Activated CD4-positive, alpha-beta T cell treated with anti-CD3 and anti-CD28 coated beads, Interleukin-2, amount 10 ng/mL, durations not matched to agents 24 days and 14 days (primary cell): ENCODE measurements at regions not wholly inside any gene's neighbourhood (a gene's known extent, or its start where the extent isn't known, plus 50 kb on each side); places are given as distances from the start of the nearest gene placed in this dataset.
"Not testable (repeated sequence)": the region's sequence is repeated elsewhere in the genome, so short reads cannot be mapped to it uniquely, and the experiment has no call there.

ENCODE experiments used
- DNase-seq: peaks from one replicate; pipeline ENCODE4 v3.0.0; 2022
- H3K27ac Mint-ChIP-seq: one replicate; pipeline ENCODE4 v1.8.0; 2022; ENCODE audit warnings: mild to moderate bottlenecking, mixed read lengths
- H3K27me3 Mint-ChIP-seq: one replicate; pipeline ENCODE4 v1.8.0; 2022; ENCODE audit warnings: mixed read lengths
- H3K36me3 Mint-ChIP-seq: one replicate; pipeline ENCODE4 v1.8.0; 2022; ENCODE audit warnings: low read depth, mild to moderate bottlenecking, mixed read lengths
- H3K4me1 Mint-ChIP-seq: one replicate; pipeline ENCODE4 v1.8.0; 2021; ENCODE audit warnings: mixed read lengths
- H3K4me3 Mint-ChIP-seq: one replicate; pipeline ENCODE4 v1.8.0; 2022; ENCODE audit warnings: mild to moderate bottlenecking, moderate library complexity, mixed read lengths
- H3K9me3 Mint-ChIP-seq: one replicate; pipeline ENCODE4 v1.8.0; 2021; ENCODE audit warnings: mixed read lengths
- intact Hi-C: fragments of 100-400 bp; cut with micrococcal nuclease; formaldehyde crosslinking; loops from one replicate; pipeline ENCODE4 v1.15.1; 2023

GRCh38 chr2:133624551-133624950 is 56.3 kb upstream of the NCKAP5 start:
- Mint-ChIP-seq H3K9me3 (peaks cover 6% of the 10 kb centered on the region), H3K4me1 (no peaks in the 10 kb centered on the region), H3K27ac (no peak overlapping the region), H3K4me3 (no peak overlapping the region), H3K27me3 (no peaks in the 10 kb centered on the region), H3K36me3 (no peaks in the 10 kb centered on the region)
- intact Hi-C loops, result no loop called here
- DNase-seq, result no peak

GRCh38 chr2:133627741-133628140 is 59.5 kb upstream of the NCKAP5 start:
- H3K4me3 Mint-ChIP-seq, result no peak overlapping the region
- no peaks in the 10 kb centered on the region for H3K36me3 Mint-ChIP-seq
- H3K9me3 Mint-ChIP-seq, result peaks cover 6% of the 10 kb centered on the region
- no peak overlapping the region for H3K27ac Mint-ChIP-seq
- intact Hi-C loops, result no loop called here
- no peaks in the 10 kb centered on the region for H3K4me1 Mint-ChIP-seq
- H3K27me3 Mint-ChIP-seq, result no peaks in the 10 kb centered on the region
- DNase-seq, result no peak

GRCh38 chr2:133633309-133633708 is 65.0 kb upstream of the NCKAP5 start:
- no peak for DNase-seq
- Mint-ChIP-seq H3K4me3 (no peak overlapping the region), H3K9me3 (no peaks in the 10 kb centered on the region), H3K27ac (no peak overlapping the region), H3K36me3 (no peaks in the 10 kb centered on the region), H3K27me3 (no peaks in the 10 kb centered on the region), H3K4me1 (no peaks in the 10 kb centered on the region)
- intact Hi-C loops, result no loop called here

- intact Hi-C loops, result no loop called here
- Mint-ChIP-seq H3K9me3 (no peaks in the 10 kb centered on the region), H3K36me3 (no peaks in the 10 kb centered on the region), H3K4me1 (no peaks in the 10 kb centered on the region), H3K27me3 (no peaks in the 10 kb centered on the region), H3K4me3 (no peak overlapping the region), H3K27ac (no peak overlapping the region)
- no peak for DNase-seq
Observed at GRCh38 chr2:133633881-133634409, 65.7 kb upstream of the NCKAP5 start.

- Mint-ChIP-seq H3K27ac (no peak overlapping the region), H3K4me3 (no peak overlapping the region), H3K36me3 (no peaks in the 10 kb centered on the region), H3K27me3 (no peaks in the 10 kb centered on the region), H3K4me1 (no peaks in the 10 kb centered on the region), H3K9me3 (no peaks in the 10 kb centered on the region)
- DNase-seq, result no peak
- intact Hi-C loops, result no loop called here
Observed at GRCh38 chr2:133635131-133635530, 66.9 kb upstream of the NCKAP5 start.

GRCh38 chr2:133636287-133636686 is 68.0 kb upstream of the NCKAP5 start:
- intact Hi-C loops, result no loop called here
- Mint-ChIP-seq H3K27me3 (no peaks in the 10 kb centered on the region), H3K4me3 (no peak overlapping the region), H3K4me1 (no peaks in the 10 kb centered on the region), H3K9me3 (no peaks in the 10 kb centered on the region), H3K27ac (no peak overlapping the region), H3K36me3 (no peaks in the 10 kb centered on the region)
- no peak for DNase-seq

- no peaks in the 10 kb centered on the region for H3K27me3 Mint-ChIP-seq
- no peaks in the 10 kb centered on the region for H3K9me3 Mint-ChIP-seq
- no peaks in the 10 kb centered on the region for H3K36me3 Mint-ChIP-seq
- no peak overlapping the region for H3K27ac Mint-ChIP-seq
- H3K4me3 Mint-ChIP-seq, result no peak overlapping the region
- H3K4me1 Mint-ChIP-seq, result no peaks in the 10 kb centered on the region
- intact Hi-C loops, result no loop called here
- DNase-seq, result no peak
Observed at GRCh38 chr2:133640103-133640502, 71.8 kb upstream of the NCKAP5 start.

- intact Hi-C loops, result no loop called here
- Mint-ChIP-seq H3K36me3 (no peaks in the 10 kb centered on the region), H3K27me3 (no peaks in the 10 kb centered on the region), H3K9me3 (no peaks in the 10 kb centered on the region), H3K27ac (no peak overlapping the region), H3K4me3 (no peak overlapping the region), H3K4me1 (no peaks in the 10 kb centered on the region)
- DNase-seq, result no peak
Observed at GRCh38 chr2:133641497-133641896, 73.2 kb upstream of the NCKAP5 start.

GRCh38 chr2:133641942-133642725 is 73.9 kb upstream of the NCKAP5 start:
- Mint-ChIP-seq H3K27ac (no peak overlapping the region), H3K4me3 (no peak overlapping the region), H3K4me1 (no peaks in the 10 kb centered on the region), H3K9me3 (no peaks in the 10 kb centered on the region), H3K36me3 (no peaks in the 10 kb centered on the region), H3K27me3 (no peaks in the 10 kb centered on the region)
- DNase-seq, result no peak
- intact Hi-C loops, result no loop called here

GRCh38 chr2:133642791-133643191 is 74.5 kb upstream of the NCKAP5 start:
- intact Hi-C loops, result no loop called here
- Mint-ChIP-seq H3K27ac (no peak overlapping the region), H3K4me1 (no peaks in the 10 kb centered on the region), H3K36me3 (no peaks in the 10 kb centered on the region), H3K4me3 (no peak overlapping the region), H3K9me3 (no peaks in the 10 kb centered on the region), H3K27me3 (no peaks in the 10 kb centered on the region)
- DNase-seq, result no peak

GRCh38 chr2:133643863-133644262 is 75.6 kb upstream of the NCKAP5 start:
- no peak for DNase-seq
- Mint-ChIP-seq H3K27ac (no peak overlapping the region), H3K4me3 (no peak overlapping the region), H3K36me3 (no peaks in the 10 kb centered on the region), H3K27me3 (no peaks in the 10 kb centered on the region), H3K9me3 (no peaks in the 10 kb centered on the region), H3K4me1 (no peaks in the 10 kb centered on the region)
- intact Hi-C loops, result no loop called here

GRCh38 chr2:133644846-133645245 is 76.6 kb upstream of the NCKAP5 start:
- H3K36me3 Mint-ChIP-seq, result no peaks in the 10 kb centered on the region
- H3K27ac Mint-ChIP-seq, result no peak overlapping the region
- no peak overlapping the region for H3K4me3 Mint-ChIP-seq
- DNase-seq, result no peak
- no peaks in the 10 kb centered on the region for H3K9me3 Mint-ChIP-seq
- no peaks in the 10 kb centered on the region for H3K27me3 Mint-ChIP-seq
- intact Hi-C loops, result no loop called here
- no peaks in the 10 kb centered on the region for H3K4me1 Mint-ChIP-seq

- H3K9me3 Mint-ChIP-seq, H3K4me3 Mint-ChIP-seq, H3K4me1 Mint-ChIP-seq, DNase-seq, H3K27ac Mint-ChIP-seq, H3K36me3 Mint-ChIP-seq, intact Hi-C loops, H3K27me3 Mint-ChIP-seq: not testable (repeated sequence)
Observed at GRCh38 chr2:133647386-133647785, 79.1 kb upstream of the NCKAP5 start.

GRCh38 chr2:133651861-133652260 is 83.6 kb upstream of the NCKAP5 start:
- DNase-seq, result no peak
- Mint-ChIP-seq H3K9me3 (no peaks in the 10 kb centered on the region), H3K36me3 (no peaks in the 10 kb centered on the region), H3K4me1 (no peaks in the 10 kb centered on the region), H3K27ac (no peak overlapping the region), H3K4me3 (no peak overlapping the region), H3K27me3 (no peaks in the 10 kb centered on the region)
- intact Hi-C loops, result no loop called here

- intact Hi-C loops, result no loop called here
- no peak overlapping the region for H3K27ac Mint-ChIP-seq
Observed at GRCh38 chr2:133652398-133652797, 84.1 kb upstream of the NCKAP5 start.

More at GRCh38 chr2:133652398-133652797, 84.1 kb upstream of the NCKAP5 start:
- Mint-ChIP-seq H3K36me3 (no peaks in the 10 kb centered on the region), H3K9me3 (no peaks in the 10 kb centered on the region), H3K27me3 (no peaks in the 10 kb centered on the region), H3K4me1 (no peaks in the 10 kb centered on the region), H3K4me3 (no peak overlapping the region)
- no peak for DNase-seq
